B cell (primary cell): ENCODE measurements at regions not wholly inside any gene's neighbourhood (a gene's known extent, or its start where the extent isn't known, plus 50 kb on each side); places are given as distances from the start of the nearest gene placed in this dataset.

Experiments used
- ATAC-seq: fragments of 200-7000 bp; cut with Tn5 transposase; one replicate; pipeline ENCODE4 v1.10.0; 2021; ENCODE audit warnings: low read depth, mild to moderate bottlenecking, moderate number of reproducible peaks, moderate library complexity
- CTCF ChIA-PET: fragments of 350-600 bp; sonication (Branson Sonifier 250); formaldehyde crosslinking; loops from one replicate; lab custom pipeline; 2021; ENCODE audit warnings: antibody characterized with exemption, inconsistent platforms; lab: Charles Lee
- POLR2A ChIA-PET: fragments of 350-600 bp; sonication (Branson Sonifier 250); formaldehyde crosslinking; loops from one replicate; lab custom pipeline; 2021; ENCODE audit warnings: antibody characterized with exemption; lab: Charles Lee
- DNase-seq: peaks from one replicate; pipeline ENCODE4 v3.0.0; 2013
- H2AFZ ChIP-seq: 2 replicates; pipeline ENCODE4 v1.6.1; 2012; ENCODE audit warnings: mild to moderate bottlenecking, low read depth, low read length; ENCODE audit not compliant: insufficient read depth, poor library complexity, severe bottlenecking
- H3K27ac ChIP-seq, 2 donors: 1 replicate in 1 of 2; 2 replicates in 1 of 2; pipeline ENCODE4 v1.5.1; 2012 to 2013; ENCODE audit warnings: low read length in 2 of 2, mild to moderate bottlenecking in 2 of 2, moderate library complexity in 1 of 2
- H3K27me3 ChIP-seq, 4 experiments: fragments of 200-600 bp in 1 of 4; sonication (generic) in 1 of 4; replicated peaks in 1 of 4; 1 replicate in 2 of 4; 2 replicates in 2 of 4; pipeline versions ENCODE4 v1.6.1 to v1.7.0; 2013 to 2016; ENCODE audit warnings: low read length in 3 of 4, mild to moderate bottlenecking in 2 of 4, mixed read lengths in 1 of 4, moderate library complexity in 1 of 4; ENCODE audit not compliant: insufficient read depth in 4 of 4, control insufficient read depth in 3 of 4; ENCODE audit errors: control extremely low read depth in 1 of 4
- H3K36me3 ChIP-seq, 2 experiments: replicated peaks in 1 of 2; 1 replicate in 1 of 2; 2 replicates in 1 of 2; pipeline versions ENCODE4 v1.6.1 to v1.7.1; 2013; ENCODE audit warnings: low read length in 1 of 2; ENCODE audit not compliant: insufficient read depth in 2 of 2, control insufficient read depth in 1 of 2; ENCODE audit errors: control extremely low read depth in 1 of 2, extremely low read depth in 1 of 2
- H3K4me1 ChIP-seq, 2 donors: fragments of 200-600 bp in 1 of 2; sonication (generic) in 1 of 2; 1 replicate in 1 of 2; 2 replicates in 1 of 2; pipeline versions ENCODE4 v1.5.1 to v1.6.1; 2013 to 2017; ENCODE audit warnings: low read length in 2 of 2; ENCODE audit not compliant: control insufficient read depth in 2 of 2, insufficient read depth in 2 of 2
- H3K4me2 ChIP-seq: replicated peaks from 2 replicates; pipeline ENCODE3; 2012; ENCODE audit warnings: mild to moderate bottlenecking, low read depth, low read length; ENCODE audit not compliant: poor library complexity, severe bottlenecking
- H3K4me3 ChIP-seq, 5 experiments: fragments of 200-600 bp in 1 of 5; sonication (generic) in 1 of 5; 1 replicate in 3 of 5; 2 replicates in 2 of 5; pipeline versions ENCODE4 v1.5.1 to v1.7.0; 2011 to 2016; ENCODE audit warnings: low read length in 4 of 5, mild to moderate bottlenecking in 4 of 5, low read depth in 2 of 5, control low read depth in 1 of 5, moderate library complexity in 1 of 5; ENCODE audit not compliant: insufficient read depth in 1 of 5; ENCODE audit errors: control extremely low read depth in 1 of 5, extremely low read depth in 1 of 5
- H3K79me2 ChIP-seq: fragments of 200-600 bp; sonication (generic); one replicate; pipeline ENCODE4 v1.6.0; 2016; ENCODE audit warnings: low read length; ENCODE audit not compliant: control insufficient read depth, insufficient read depth
- H3K9ac ChIP-seq: fragments of 200-600 bp; sonication (generic); 2 replicates; pipeline ENCODE4 v1.6.1; 2017; ENCODE audit warnings: mild to moderate bottlenecking, low read length, moderate library complexity
- H3K9me3 ChIP-seq, 3 donors: one replicate each; pipeline versions ENCODE4 v1.6.1 to v1.7.1; 2013; ENCODE audit warnings: low read length in 2 of 3; ENCODE audit not compliant: control insufficient read depth in 2 of 3, insufficient read depth in 1 of 3; ENCODE audit errors: control extremely low read depth in 1 of 3
- H4K20me1 ChIP-seq: 2 replicates; pipeline ENCODE4 v1.6.0; 2012; ENCODE audit warnings: mild to moderate bottlenecking, low read length; ENCODE audit not compliant: insufficient read depth, control insufficient read depth, poor library complexity, severe bottlenecking
- H3K27ac Mint-ChIP-seq: one replicate; pipeline ENCODE4 v1.8.0; 2021; ENCODE audit warnings: mixed read lengths
- H3K27me3 Mint-ChIP-seq: one replicate; pipeline ENCODE4 v1.8.0; 2021; ENCODE audit warnings: mixed read lengths
- H3K4me1 Mint-ChIP-seq: one replicate; pipeline ENCODE4 v1.8.0; 2021; ENCODE audit warnings: mixed read lengths
- H3K4me3 Mint-ChIP-seq: one replicate; pipeline ENCODE4 v1.8.0; 2021; ENCODE audit warnings: mixed read lengths
- H3K9me3 Mint-ChIP-seq: one replicate; pipeline ENCODE4 v1.8.0; 2022; ENCODE audit warnings: mixed read lengths; ENCODE audit not compliant: insufficient read depth
- CTCF ChIP-seq: fragments of 200-600 bp; IDR thresholded peaks from one replicate; pipeline ENCODE4 v1.8.0; 2022; ENCODE audit warnings: antibody characterized with exemption, mild to moderate bottlenecking
- EZH2 ChIP-seq: IDR thresholded peaks from 2 replicates; pipeline ENCODE4 v1.6.1; 2012; ENCODE audit warnings: borderline replicate concordance, low read depth, mild to moderate bottlenecking, moderate library complexity, low read length; ENCODE audit not compliant: insufficient read depth, poor library complexity, severe bottlenecking
- WGBS: methylation state at CpG from one replicate; pipeline ENCODE4 v1.1.5; 2013; ENCODE audit warnings: missing lambda C conversion rate; ENCODE audit not compliant: insufficient coverage; 5-methylcytosine and 5-hydroxymethylcytosine counted together
- intact Hi-C: fragments of 100-400 bp; cut with micrococcal nuclease; formaldehyde crosslinking; loops from one replicate; pipeline ENCODE4 v1.10.0; 2022

- no peak overlapping the region for H3K4me3 ChIP-seq
- no peaks in the 10 kb centered on the region for H3K79me2 ChIP-seq
- Mint-ChIP-seq H3K27ac (no peak overlapping the region), H3K9me3 (no peaks in the 10 kb centered on the region), H3K4me1 (no peaks in the 10 kb centered on the region), H3K27me3 (no peaks in the 10 kb centered on the region), H3K4me3 (no peak overlapping the region)
- ATAC-seq (no peak), DNase-seq (no peak)
- H3K27me3 ChIP-seq, result no peaks in the 10 kb centered on the region
- no peak overlapping the region for H3K27ac ChIP-seq
- no peak for TF ChIP-seq EZH2
- TF ChIP-seq CTCF, result no peak
- no peaks in the 10 kb centered on the region for H3K36me3 ChIP-seq
- no peaks in the 10 kb centered on the region for H3K4me1 ChIP-seq
- H4K20me1 ChIP-seq, result no peaks in the 10 kb centered on the region
- ChIA-PET POLR2A (no interaction called here), CTCF (no interaction called here)
- no peak overlapping the region for H2AFZ ChIP-seq
- no peak overlapping the region for H3K9ac ChIP-seq
- H3K9me3 ChIP-seq, result peaks cover 0 to 2% (median 0%) of the 10 kb centered on the region in 3 donors
- H3K4me2 ChIP-seq, result no peak overlapping the region
- 90% methylated on average over 2 of the region's 2 CpGs for WGBS
- intact Hi-C loops, result no loop called here
Observed at GRCh38 chr6:67877288-67877687, 757.8 kb upstream of the ADGRB3 start.

GRCh38 chr6:67875877-67876383, 759.2 kb upstream of the ADGRB3 start:
- H4K20me1 ChIP-seq, result no peaks in the 10 kb centered on the region
- H3K36me3 ChIP-seq, result no peaks in the 10 kb centered on the region
- ATAC-seq (no peak), DNase-seq (no peak)
- no peaks in the 10 kb centered on the region for H3K9me3 ChIP-seq
- no peaks in the 10 kb centered on the region for H3K79me2 ChIP-seq
- intact Hi-C loops, result no loop called here
- no peaks in the 10 kb centered on the region for H3K9me3 Mint-ChIP-seq
- no peaks in the 10 kb centered on the region for H3K27me3 Mint-ChIP-seq
- H3K4me1 ChIP-seq, result no peaks in the 10 kb centered on the region
- no peak overlapping the region for H3K9ac ChIP-seq
- no peak overlapping the region for H3K4me3 ChIP-seq
- H3K4me3 Mint-ChIP-seq, result no peak overlapping the region
- no peak overlapping the region for H3K4me2 ChIP-seq
- TF ChIP-seq CTCF (no peak), EZH2 (no peak)
- no peak overlapping the region for H3K27ac Mint-ChIP-seq
- ChIA-PET POLR2A (no interaction called here), CTCF (no interaction called here)
- no peaks in the 10 kb centered on the region for H3K4me1 Mint-ChIP-seq
- H3K27ac ChIP-seq, result no peak overlapping the region
- no peaks in the 10 kb centered on the region for H3K27me3 ChIP-seq
- H2AFZ ChIP-seq, result no peak overlapping the region
